ENCODE measurements at regions not wholly inside any gene's neighbourhood (a gene's known extent, or its start where the extent isn't known, plus 50 kb on each side); places are given as distances from the start of the nearest gene placed in this dataset.

DNA sequence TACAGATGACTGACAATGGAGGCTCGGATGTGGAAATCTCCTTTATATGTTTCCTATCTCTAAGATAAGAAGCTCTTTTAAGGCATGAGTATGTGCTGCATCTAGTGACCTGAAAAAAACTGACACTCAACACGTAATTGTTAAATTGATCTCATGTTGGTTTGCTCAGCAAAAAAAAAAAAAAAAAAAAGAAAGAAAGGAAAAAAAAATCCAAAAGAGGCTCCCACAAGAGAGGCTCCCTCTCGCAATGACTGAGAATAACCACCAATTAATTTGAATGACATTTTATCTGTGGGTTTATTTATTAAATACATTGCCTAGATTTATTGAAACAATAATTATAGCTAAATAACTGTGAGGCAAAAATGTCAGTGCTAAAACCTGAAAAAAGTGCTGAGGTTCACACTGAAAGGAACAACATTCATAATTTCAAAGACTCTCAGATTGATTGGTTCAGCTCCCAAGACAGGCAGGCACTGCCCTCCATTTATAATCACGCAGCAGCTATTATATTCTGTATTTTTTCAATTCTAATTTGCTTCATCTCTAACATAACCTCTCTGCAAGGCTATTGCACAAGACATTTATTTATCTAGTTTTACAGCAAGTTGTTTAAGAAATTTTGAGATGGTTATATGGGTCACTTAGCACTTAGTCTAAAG lies 184.5 kb upstream of the TMPRSS15 start:
- intact Hi-C loops (cut with micrococcal nuclease): no loop called here
- Mint-ChIP-seq H3K27me3 (no peaks in the 10 kb centered on the region), H3K36me3 (ENCODE audit: low read depth) (no peaks in the 10 kb centered on the region), H3K9me3 (no peaks in the 10 kb centered on the region), H3K27ac (no peak overlapping the region), H3K4me1 (ENCODE audit: low read depth) (no peaks in the 10 kb centered on the region), H3K4me3 (no peak overlapping the region)
- ChIA-PET CTCF (no interaction called here), POLR2A (no interaction called here)
- TF ChIP-seq, protein P1, sequence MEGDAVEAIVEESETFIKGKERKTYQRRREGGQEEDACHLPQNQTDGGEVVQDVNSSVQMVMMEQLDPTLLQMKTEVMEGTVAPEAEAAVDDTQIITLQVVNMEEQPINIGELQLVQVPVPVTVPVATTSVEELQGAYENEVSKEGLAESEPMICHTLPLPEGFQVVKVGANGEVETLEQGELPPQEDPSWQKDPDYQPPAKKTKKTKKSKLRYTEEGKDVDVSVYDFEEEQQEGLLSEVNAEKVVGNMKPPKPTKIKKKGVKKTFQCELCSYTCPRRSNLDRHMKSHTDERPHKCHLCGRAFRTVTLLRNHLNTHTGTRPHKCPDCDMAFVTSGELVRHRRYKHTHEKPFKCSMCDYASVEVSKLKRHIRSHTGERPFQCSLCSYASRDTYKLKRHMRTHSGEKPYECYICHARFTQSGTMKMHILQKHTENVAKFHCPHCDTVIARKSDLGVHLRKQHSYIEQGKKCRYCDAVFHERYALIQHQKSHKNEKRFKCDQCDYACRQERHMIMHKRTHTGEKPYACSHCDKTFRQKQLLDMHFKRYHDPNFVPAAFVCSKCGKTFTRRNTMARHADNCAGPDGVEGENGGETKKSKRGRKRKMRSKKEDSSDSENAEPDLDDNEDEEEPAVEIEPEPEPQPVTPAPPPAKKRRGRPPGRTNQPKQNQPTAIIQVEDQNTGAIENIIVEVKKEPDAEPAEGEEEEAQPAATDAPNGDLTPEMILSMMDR (IDR thresholded peaks at IDR 0.05): no peak
- no peak for DNase-seq
- ATAC-seq: no peak

- TF ChIP-seq, protein P1 (IDR thresholded peaks at IDR 0.05): no peak
- POLR2A ChIA-PET: no interaction called here
- no peaks in the 10 kb centered on the region for H3K27me3 Mint-ChIP-seq
- no peak for ATAC-seq
- peaks cover 7% of the 10 kb centered on the region for H3K9me3 Mint-ChIP-seq
- no peaks in the 10 kb centered on the region for H3K36me3 Mint-ChIP-seq (ENCODE audit: low read depth)
- intact Hi-C loops (cut with micrococcal nuclease): no loop called here
- CTCF ChIA-PET: no interaction called here
- H3K27ac Mint-ChIP-seq: no peak overlapping the region
- H3K4me1 Mint-ChIP-seq (ENCODE audit: low read depth): no peaks in the 10 kb centered on the region
- DNase-seq: no peak
- H3K4me3 Mint-ChIP-seq: no peak overlapping the region
These were observed 197.6 kb upstream of the TMPRSS15 start for GRCh38 chr21:18601146-18601545.

DNA sequence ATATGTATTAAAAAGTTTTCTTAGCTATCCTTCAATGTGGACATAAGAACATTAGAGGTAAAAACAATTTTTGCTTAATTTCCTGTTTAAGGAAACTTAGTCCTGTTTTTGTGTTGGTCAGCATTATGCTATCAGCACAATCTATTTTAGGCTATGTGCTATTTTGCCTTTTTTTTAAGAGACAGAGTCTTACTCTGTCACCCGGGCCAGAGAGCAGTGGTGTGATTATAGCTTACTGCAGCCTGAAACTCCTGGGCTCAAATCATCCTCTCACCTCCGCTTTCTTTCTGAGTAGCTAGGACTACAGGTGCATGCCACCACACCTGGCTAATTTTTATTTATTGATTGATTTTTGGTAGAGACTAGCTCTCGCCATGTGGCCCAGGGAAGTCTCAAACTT lies 199.1 kb upstream of the TMPRSS15 start:
- CTCF ChIA-PET: no interaction called here
- TF ChIP-seq, protein P1 (IDR thresholded peaks at IDR 0.05): no peak
- no peaks in the 10 kb centered on the region for H3K27me3 Mint-ChIP-seq
- H3K27ac Mint-ChIP-seq: no peak overlapping the region
- H3K36me3 Mint-ChIP-seq (ENCODE audit: low read depth): no peaks in the 10 kb centered on the region
- intact Hi-C loops (cut with micrococcal nuclease): no loop called here
- DNase-seq (no peak), ATAC-seq (no peak)
- no peak overlapping the region for H3K4me3 Mint-ChIP-seq
- no peaks in the 10 kb centered on the region for H3K4me1 Mint-ChIP-seq (ENCODE audit: low read depth)
- POLR2A ChIA-PET: no interaction called here
- peaks cover 7% of the 10 kb centered on the region for H3K9me3 Mint-ChIP-seq

DNA sequence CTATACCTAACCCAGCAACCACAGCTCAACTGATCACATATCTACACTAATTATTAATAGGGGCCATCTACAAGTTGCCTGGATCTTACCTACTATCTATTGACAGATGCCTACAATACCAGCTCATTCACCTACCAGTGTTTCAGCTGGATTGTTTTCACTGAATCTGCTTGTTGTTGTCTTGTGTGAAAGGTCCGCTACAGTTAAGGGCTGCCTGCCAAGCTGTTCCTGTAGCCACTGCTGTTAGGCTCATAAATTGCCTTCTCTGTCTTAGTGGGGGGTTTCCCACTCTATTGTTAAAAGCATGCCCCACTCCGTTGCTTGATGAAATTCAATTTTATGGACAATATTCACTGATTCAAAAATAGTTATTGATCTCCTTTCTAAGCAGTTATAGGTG lies 199.7 kb upstream of the TMPRSS15 start:
- H3K4me1 Mint-ChIP-seq (ENCODE audit: low read depth): no peaks in the 10 kb centered on the region
- CTCF ChIA-PET: no interaction called here
- no peak overlapping the region for H3K27ac Mint-ChIP-seq
- H3K27me3 Mint-ChIP-seq: no peaks in the 10 kb centered on the region
- POLR2A ChIA-PET: no interaction called here
- no peaks in the 10 kb centered on the region for H3K36me3 Mint-ChIP-seq (ENCODE audit: low read depth)
- ATAC-seq: no peak
- TF ChIP-seq, protein P1 (IDR thresholded peaks at IDR 0.05): no peak
- intact Hi-C loops (cut with micrococcal nuclease): no loop called here
- H3K9me3 Mint-ChIP-seq: peaks cover 7% of the 10 kb centered on the region
- no peak for DNase-seq
- no peak overlapping the region for H3K4me3 Mint-ChIP-seq

DNA sequence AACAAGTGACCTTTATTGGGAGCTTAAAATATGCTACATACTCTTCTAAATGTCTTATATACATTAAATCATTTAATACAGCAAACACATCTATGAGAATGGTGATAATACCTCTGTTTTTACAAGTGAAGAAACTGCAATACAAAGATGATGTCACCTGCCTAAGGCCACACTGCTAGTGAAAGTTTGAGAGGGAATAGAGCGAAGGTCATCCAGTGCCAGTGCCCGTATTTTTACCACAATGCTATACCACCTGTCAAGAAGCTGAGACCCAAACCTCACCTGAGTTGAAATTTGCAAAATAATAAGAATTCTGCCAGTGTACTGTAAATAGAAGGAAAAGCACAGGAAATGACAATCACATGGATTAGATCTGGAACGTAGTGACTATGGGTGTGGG lies 200.4 kb upstream of the TMPRSS15 start:
- H3K36me3 Mint-ChIP-seq (ENCODE audit: low read depth): no peaks in the 10 kb centered on the region
- H3K27me3 Mint-ChIP-seq: no peaks in the 10 kb centered on the region
- ChIA-PET CTCF (no interaction called here), POLR2A (no interaction called here)
- H3K4me1 Mint-ChIP-seq (ENCODE audit: low read depth): no peaks in the 10 kb centered on the region
- H3K27ac Mint-ChIP-seq: no peak overlapping the region
- intact Hi-C loops (cut with micrococcal nuclease): no loop called here
- peaks cover 3% of the 10 kb centered on the region for H3K9me3 Mint-ChIP-seq
- no peak overlapping the region for H3K4me3 Mint-ChIP-seq
- no peak for DNase-seq
- TF ChIP-seq, protein P1 (IDR thresholded peaks at IDR 0.05): no peak
- ATAC-seq: no peak
